HEK293 (cell line): ENCODE measurements at regions not wholly inside any gene's neighbourhood (a gene's known extent, or its start where the extent isn't known, plus 50 kb on each side); places are given as distances from the start of the nearest gene placed in this dataset.

ENCODE experiments used
- CTCF ChIA-PET: fragments of 350-600 bp; formaldehyde crosslinking; extraction: SDS; loops from one replicate; lab custom pipeline; 2021; ENCODE audit warnings: antibody characterized with exemption; lab: Yijun Ruan, JAX
- POLR2A ChIA-PET: fragments of 300-600 bp; formaldehyde crosslinking; extraction: SDS; loops from one replicate; lab custom pipeline; 2020; ENCODE audit warnings: antibody characterized with exemption, inconsistent platforms; lab: Yijun Ruan, JAX
- H3K27ac ChIP-seq: fragments of 200-500 bp; sonication (Bioruptor generic); 2 replicates; pipeline ENCODE4 v1.5.1; 2014; ENCODE audit warnings: low read depth, low read length, control low read depth, inconsistent platforms; ENCODE audit errors: extremely low read depth
- H3K36me3 ChIP-seq, 2 experiments: fragments of 200-500 bp in 1 of 2; sonication (Bioruptor generic) in 1 of 2; 1 replicate in 1 of 2; 2 replicates in 1 of 2; pipeline ENCODE4 v1.5.1; 2014 to 2017; ENCODE audit warnings: inconsistent platforms in 2 of 2, low read length in 2 of 2; ENCODE audit not compliant: control insufficient read depth in 2 of 2, insufficient read depth in 1 of 2
- H3K4me1 ChIP-seq: fragments of 200-500 bp; sonication (Bioruptor generic); 2 replicates; pipeline ENCODE4 v1.5.1; 2014; ENCODE audit warnings: mild to moderate bottlenecking, low read length, inconsistent platforms; ENCODE audit not compliant: control insufficient read depth, insufficient read depth
- H3K4me3 ChIP-seq: 2 replicates; pipeline ENCODE4 v1.5.1; 2011; ENCODE audit warnings: low read depth, mild to moderate bottlenecking, control low read depth, low read length, moderate library complexity
- H3K9me3 ChIP-seq: fragments of 200-500 bp; sonication (Bioruptor generic); 2 replicates; pipeline ENCODE4 v1.5.1; 2014; ENCODE audit warnings: low read depth, low read length, inconsistent platforms; ENCODE audit not compliant: control insufficient read depth, insufficient read depth
- GFI1B ChIP-seq: fragments of 450-650 bp; formaldehyde crosslinking; IDR thresholded peaks from 2 replicates; pipeline ENCODE4 v1.5.1; 2016; ENCODE audit warnings: missing biosample characterization, missing genetic modification characterization
- GLIS2 ChIP-seq: fragments of 450-650 bp; formaldehyde crosslinking; IDR thresholded peaks from 2 replicates; pipeline ENCODE4 v1.5.1; 2016; ENCODE audit warnings: missing biosample characterization, missing genetic modification characterization
- MYNN ChIP-seq: fragments of 450-650 bp; formaldehyde crosslinking; IDR thresholded peaks from 2 replicates; pipeline ENCODE4 v1.5.1; 2016; ENCODE audit warnings: missing biosample characterization, missing genetic modification characterization, borderline replicate concordance
- PRDM1 ChIP-seq: fragments of 450-650 bp; formaldehyde crosslinking; IDR thresholded peaks from 2 replicates; pipeline ENCODE4; 2016; ENCODE audit warnings: missing biosample characterization, missing genetic modification characterization
- ZBTB10 ChIP-seq: fragments of 450-650 bp; formaldehyde crosslinking; IDR thresholded peaks from 2 replicates; pipeline ENCODE4 v1.5.1; 2016; ENCODE audit warnings: missing biosample characterization, missing genetic modification characterization
- ZBTB8A ChIP-seq: fragments of 450-650 bp; formaldehyde crosslinking; IDR thresholded peaks from 2 replicates; pipeline ENCODE4 v1.5.1; 2016; ENCODE audit warnings: missing biosample characterization, missing genetic modification characterization
- ZFP37 ChIP-seq: fragments of 450-650 bp; formaldehyde crosslinking; IDR thresholded peaks from 2 replicates; pipeline ENCODE4 v1.5.1; 2016; ENCODE audit warnings: missing biosample characterization, missing genetic modification characterization
- ZFP41 ChIP-seq: fragments of 450-650 bp; formaldehyde crosslinking; IDR thresholded peaks from 2 replicates; pipeline ENCODE4 v1.5.1; 2016; ENCODE audit warnings: missing biosample characterization, missing genetic modification characterization, borderline replicate concordance
- ZIC2 ChIP-seq: fragments of 450-650 bp; formaldehyde crosslinking; IDR thresholded peaks from 2 replicates; pipeline ENCODE4 v1.5.1; 2016; ENCODE audit warnings: missing biosample characterization, missing genetic modification characterization
- ZNF132 ChIP-seq: fragments of 450-650 bp; formaldehyde crosslinking; IDR thresholded peaks from 2 replicates; pipeline ENCODE4 v1.5.1; 2017; ENCODE audit warnings: missing biosample characterization, missing genetic modification characterization, borderline replicate concordance
- ZNF157 ChIP-seq: fragments of 450-650 bp; formaldehyde crosslinking; IDR thresholded peaks from 2 replicates; pipeline ENCODE4 v1.5.1; 2016; ENCODE audit warnings: missing biosample characterization, missing genetic modification characterization
- ZNF169 ChIP-seq: fragments of 450-650 bp; formaldehyde crosslinking; IDR thresholded peaks from 2 replicates; pipeline ENCODE4 v1.5.1; 2016; ENCODE audit warnings: missing biosample characterization, missing genetic modification characterization
- ZNF19 ChIP-seq: fragments of 450-650 bp; formaldehyde crosslinking; IDR thresholded peaks from 2 replicates; pipeline ENCODE4; 2016; ENCODE audit warnings: missing biosample characterization, missing genetic modification characterization, low read depth
- ZNF211 ChIP-seq: fragments of 450-650 bp; formaldehyde crosslinking; IDR thresholded peaks from 2 replicates; pipeline ENCODE4 v1.5.1; 2016; ENCODE audit warnings: low read depth, missing biosample characterization, missing genetic modification characterization
- ZNF23 ChIP-seq: fragments of 450-650 bp; formaldehyde crosslinking; IDR thresholded peaks from 2 replicates; pipeline ENCODE4 v1.5.1; 2016; ENCODE audit warnings: missing biosample characterization, missing genetic modification characterization, borderline replicate concordance
- ZNF292 ChIP-seq: fragments of 450-650 bp; formaldehyde crosslinking; IDR thresholded peaks from 2 replicates; pipeline ENCODE4 v1.5.1; 2016; ENCODE audit warnings: low read depth, missing biosample characterization, missing genetic modification characterization, borderline replicate concordance
- ZNF324 ChIP-seq: fragments of 450-650 bp; formaldehyde crosslinking; IDR thresholded peaks from 2 replicates; pipeline ENCODE4 v1.5.1; 2016; ENCODE audit warnings: missing biosample characterization, missing genetic modification characterization
- ZNF341 ChIP-seq: fragments of 450-650 bp; formaldehyde crosslinking; IDR thresholded peaks from 2 replicates; pipeline ENCODE4; 2016; ENCODE audit warnings: low read depth, missing biosample characterization, missing genetic modification characterization
- ZNF366 ChIP-seq: fragments of 450-650 bp; formaldehyde crosslinking; conservative IDR thresholded peaks from 2 replicates; pipeline ENCODE4 v1.5.1; 2016; ENCODE audit warnings: missing biosample characterization, missing genetic modification characterization
- ZNF433 ChIP-seq: fragments of 450-650 bp; formaldehyde crosslinking; IDR thresholded peaks from 2 replicates; pipeline ENCODE4 v1.5.1; 2016; ENCODE audit warnings: missing biosample characterization, missing genetic modification characterization, low read depth
- ZNF473 ChIP-seq: fragments of 450-650 bp; formaldehyde crosslinking; IDR thresholded peaks from 2 replicates; pipeline ENCODE4 v1.5.1; 2017; ENCODE audit warnings: missing biosample characterization, missing genetic modification characterization
- ZNF549 ChIP-seq: fragments of 450-650 bp; IDR thresholded peaks from 2 replicates; pipeline ENCODE4 v1.5.1; 2018; ENCODE audit warnings: missing biosample characterization, missing genetic modification characterization, mild to moderate bottlenecking, inconsistent platforms, moderate library complexity
- ZNF555 ChIP-seq: fragments of 450-650 bp; formaldehyde crosslinking; conservative IDR thresholded peaks from 2 replicates; pipeline ENCODE4 v1.5.1; 2017; ENCODE audit warnings: missing biosample characterization, mild to moderate bottlenecking, missing genetic modification characterization, inconsistent platforms
- ZNF596 ChIP-seq: fragments of 450-650 bp; IDR thresholded peaks from 2 replicates; pipeline ENCODE4 v1.5.0; 2018; ENCODE audit warnings: missing biosample characterization, mild to moderate bottlenecking, missing genetic modification characterization, moderate library complexity
- ZNF600 ChIP-seq: fragments of 450-650 bp; formaldehyde crosslinking; IDR thresholded peaks from 2 replicates; pipeline ENCODE4 v1.5.1; 2016; ENCODE audit warnings: missing biosample characterization, missing genetic modification characterization
- ZNF664 ChIP-seq: fragments of 450-650 bp; formaldehyde crosslinking; IDR thresholded peaks from 2 replicates; pipeline ENCODE4 v1.5.1; 2016; ENCODE audit warnings: missing biosample characterization, missing genetic modification characterization
- ZNF677 ChIP-seq: fragments of 450-650 bp; IDR thresholded peaks from 2 replicates; pipeline ENCODE4 v1.5.0; 2018; ENCODE audit warnings: missing biosample characterization, mild to moderate bottlenecking, missing genetic modification characterization, moderate library complexity
- ZSCAN30 ChIP-seq: fragments of 450-650 bp; IDR thresholded peaks from 2 replicates; pipeline ENCODE4 v1.5.1; 2018; ENCODE audit warnings: missing biosample characterization, mild to moderate bottlenecking, missing genetic modification characterization, moderate library complexity
- TF ChIP-seq, protein P1 (sequence below): fragments of 450-650 bp; formaldehyde crosslinking; IDR thresholded peaks from 2 replicates; pipeline ENCODE4 v1.5.1; 2016; ENCODE audit warnings: missing biosample characterization, missing genetic modification characterization
- TF ChIP-seq, protein P2 (sequence below): fragments of 450-650 bp; formaldehyde crosslinking; IDR thresholded peaks from 2 replicates; pipeline ENCODE4 v1.5.1; 2016; ENCODE audit warnings: missing biosample characterization, missing genetic modification characterization
- TF ChIP-seq, protein P3 (sequence below): IDR thresholded peaks from 2 replicates; pipeline ENCODE4 v1.6.1; 2011; ENCODE audit warnings: mild to moderate bottlenecking, low read depth, low read length, borderline replicate concordance

GRCh38 chr6:156526081-156526480 lies 251.1 kb upstream of the ARID1B start (continued):
- no peak for TF ChIP-seq ZNF324 (tag by site-specific recombination)
- no peak for TF ChIP-seq ZNF549 (tag by site-specific recombination)
- no peak for TF ChIP-seq PRDM1 (tag by site-specific recombination)
- no peak for TF ChIP-seq GLIS2
- no peak for TF ChIP-seq ZNF132
- TF ChIP-seq ZFP37 (tag by site-specific recombination): no peak
- TF ChIP-seq MYNN: no peak

GRCh38 chr6:156525541-156525940 lies 251.6 kb upstream of the ARID1B start:
- ChIA-PET POLR2A (no interaction called here), CTCF (no interaction called here)
- Histone ChIP-seq H3K9me3 (no peaks in the 10 kb centered on the region), H3K27ac (no peak overlapping the region), H3K36me3 (no peaks in the 10 kb centered on the region), H3K4me1 (no peaks in the 10 kb centered on the region), H3K4me3 (no peak overlapping the region)
- TF ChIP-seq ZNF169 (tag by site-specific recombination): no peak
- no peak for TF ChIP-seq ZNF366 (tag by site-specific recombination)
- no peak for TF ChIP-seq ZNF677 (tag by site-specific recombination)
- TF ChIP-seq MYNN: no peak
- no peak for TF ChIP-seq ZIC2
- no peak for TF ChIP-seq ZBTB8A
- no peak for TF ChIP-seq ZSCAN30
- TF ChIP-seq, all 188 proteins: peak for 0

DNA sequence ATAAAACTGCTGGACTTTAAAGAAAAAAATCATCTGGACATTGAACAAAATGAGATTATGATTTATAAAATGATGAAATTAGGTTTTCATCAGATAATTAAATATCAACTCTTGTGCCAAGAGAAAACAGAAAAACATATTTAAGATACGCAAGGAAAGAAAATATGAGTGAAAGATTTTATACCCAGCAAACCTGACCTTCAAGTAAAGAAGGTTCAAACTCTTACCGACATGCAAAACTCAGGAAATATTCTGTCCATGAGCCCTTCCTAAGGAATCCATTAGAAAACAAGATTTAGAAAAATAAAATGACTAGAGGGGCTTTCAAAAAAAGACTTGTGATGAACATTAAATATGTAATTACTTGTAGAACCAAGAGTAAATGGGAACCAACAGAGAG lies 257.2 kb upstream of the ARID1B start:
- H3K27ac ChIP-seq: no peak overlapping the region
- CTCF ChIA-PET: interaction anchor here (0.6 kb wide), 1 partner anchor 224 kb away, joined by 3 read pairs; no protein-coding TSS in a partner anchor
- H3K36me3 ChIP-seq: no peaks in the 10 kb centered on the region
- POLR2A ChIA-PET: no interaction called here
- no peaks in the 10 kb centered on the region for H3K4me1 ChIP-seq
- no peak overlapping the region for H3K4me3 ChIP-seq
- H3K9me3 ChIP-seq: no peaks in the 10 kb centered on the region
- TF ChIP-seq ZNF664 (tag by site-specific recombination) (no peak), ZBTB10 (tag by site-specific recombination) (no peak), GFI1B (no peak), ZFP41 (tag by site-specific recombination) (no peak), ZNF600 (tag by site-specific recombination) (no peak), GLIS2 (no peak), ZNF23 (tag by site-specific recombination) (no peak), ZNF555 (tag by site-specific recombination) (no peak), ZNF433 (tag by site-specific recombination) (no peak), ZNF292 (tag by site-specific recombination) (no peak), ZNF19 (tag by site-specific recombination) (no peak), ZNF211 (tag by site-specific recombination) (no peak), ZNF596 (tag by site-specific recombination) (no peak), ZNF473 (tag by site-specific recombination) (no peak), ZNF157 (tag by site-specific recombination) (no peak), ZNF341 (no peak)
- TF ChIP-seq, protein P1, sequence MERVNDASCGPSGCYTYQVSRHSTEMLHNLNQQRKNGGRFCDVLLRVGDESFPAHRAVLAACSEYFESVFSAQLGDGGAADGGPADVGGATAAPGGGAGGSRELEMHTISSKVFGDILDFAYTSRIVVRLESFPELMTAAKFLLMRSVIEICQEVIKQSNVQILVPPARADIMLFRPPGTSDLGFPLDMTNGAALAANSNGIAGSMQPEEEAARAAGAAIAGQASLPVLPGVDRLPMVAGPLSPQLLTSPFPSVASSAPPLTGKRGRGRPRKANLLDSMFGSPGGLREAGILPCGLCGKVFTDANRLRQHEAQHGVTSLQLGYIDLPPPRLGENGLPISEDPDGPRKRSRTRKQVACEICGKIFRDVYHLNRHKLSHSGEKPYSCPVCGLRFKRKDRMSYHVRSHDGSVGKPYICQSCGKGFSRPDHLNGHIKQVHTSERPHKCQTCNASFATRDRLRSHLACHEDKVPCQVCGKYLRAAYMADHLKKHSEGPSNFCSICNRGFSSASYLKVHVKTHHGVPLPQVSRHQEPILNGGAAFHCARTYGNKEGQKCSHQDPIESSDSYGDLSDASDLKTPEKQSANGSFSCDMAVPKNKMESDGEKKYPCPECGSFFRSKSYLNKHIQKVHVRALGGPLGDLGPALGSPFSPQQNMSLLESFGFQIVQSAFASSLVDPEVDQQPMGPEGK (tag by site-specific recombination): no peak
- TF ChIP-seq, protein P2, sequence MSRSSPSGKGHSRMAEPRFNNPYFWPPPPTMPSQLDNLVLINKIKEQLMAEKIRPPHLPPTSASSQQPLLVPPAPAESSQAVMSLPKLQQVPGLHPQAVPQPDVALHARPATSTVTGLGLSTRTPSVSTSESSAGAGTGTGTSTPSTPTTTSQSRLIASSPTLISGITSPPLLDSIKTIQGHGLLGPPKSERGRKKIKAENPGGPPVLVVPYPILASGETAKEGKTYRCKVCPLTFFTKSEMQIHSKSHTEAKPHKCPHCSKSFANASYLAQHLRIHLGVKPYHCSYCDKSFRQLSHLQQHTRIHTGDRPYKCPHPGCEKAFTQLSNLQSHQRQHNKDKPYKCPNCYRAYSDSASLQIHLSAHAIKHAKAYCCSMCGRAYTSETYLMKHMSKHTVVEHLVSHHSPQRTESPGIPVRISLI (tag by site-specific recombination): no peak
- TF ChIP-seq, protein P3, sequence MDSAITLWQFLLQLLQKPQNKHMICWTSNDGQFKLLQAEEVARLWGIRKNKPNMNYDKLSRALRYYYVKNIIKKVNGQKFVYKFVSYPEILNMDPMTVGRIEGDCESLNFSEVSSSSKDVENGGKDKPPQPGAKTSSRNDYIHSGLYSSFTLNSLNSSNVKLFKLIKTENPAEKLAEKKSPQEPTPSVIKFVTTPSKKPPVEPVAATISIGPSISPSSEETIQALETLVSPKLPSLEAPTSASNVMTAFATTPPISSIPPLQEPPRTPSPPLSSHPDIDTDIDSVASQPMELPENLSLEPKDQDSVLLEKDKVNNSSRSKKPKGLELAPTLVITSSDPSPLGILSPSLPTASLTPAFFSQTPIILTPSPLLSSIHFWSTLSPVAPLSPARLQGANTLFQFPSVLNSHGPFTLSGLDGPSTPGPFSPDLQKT: no peak
